H1 (cell line): ENCODE measurements at regions not wholly inside any gene's neighbourhood (a gene's known extent, or its start where the extent isn't known, plus 50 kb on each side); places are given as distances from the start of the nearest gene placed in this dataset.

Experiments
- NRF1 ChIP-seq: IDR thresholded peaks from 2 replicates; pipeline ENCODE4 v1.6.1; 2011; ENCODE audit warnings: mild to moderate bottlenecking, low read depth, low read length, improper control_type of control experiment
- SAP30 ChIP-seq: fragments of 300-600 bp; sonication (generic); IDR thresholded peaks from 2 replicates; pipeline ENCODE4 v1.7.1; 2012; ENCODE audit warnings: low read length, moderate library complexity, mild to moderate bottlenecking, inconsistent platforms; ENCODE audit not compliant: insufficient read depth, insufficient replicate concordance
- SIN3A ChIP-seq, 2 experiments: IDR thresholded peaks in 1 of 2; conservative IDR thresholded peaks in 1 of 2; 2 replicates each; pipeline ENCODE4 v1.6.1; 2011 to 2012; ENCODE audit warnings: low read length in 2 of 2, improper control_type of control experiment in 1 of 2, low read depth in 1 of 2, mild to moderate bottlenecking in 1 of 2
- TAF7 ChIP-seq: optimal IDR thresholded peaks from 2 replicates; pipeline ENCODE3; 2011; ENCODE audit warnings: low read depth, mild to moderate bottlenecking, inconsistent platforms, low read length, moderate library complexity, borderline replicate concordance
- TF ChIP-seq, protein P1 (sequence below): fragments of 300-600 bp; sonication (generic); IDR thresholded peaks from 2 replicates; pipeline ENCODE4 v1.7.1; 2012; ENCODE audit warnings: low read length, moderate library complexity, mild to moderate bottlenecking, inconsistent platforms; ENCODE audit not compliant: insufficient replicate concordance
- TF ChIP-seq, protein P2 (sequence below), 3 experiments: IDR thresholded peaks; 1 replicate in 2 of 3; 2 replicates in 1 of 3; pipeline versions ENCODE4 v1.5.1 to v1.6.1; 2011; ENCODE audit warnings: low read length in 3 of 3, mild to moderate bottlenecking in 3 of 3, inconsistent platforms in 2 of 3, low read depth in 1 of 3, moderate library complexity in 1 of 3; ENCODE audit not compliant: insufficient read depth in 1 of 3; ENCODE audit errors: control extremely low read depth in 1 of 3

DNA sequence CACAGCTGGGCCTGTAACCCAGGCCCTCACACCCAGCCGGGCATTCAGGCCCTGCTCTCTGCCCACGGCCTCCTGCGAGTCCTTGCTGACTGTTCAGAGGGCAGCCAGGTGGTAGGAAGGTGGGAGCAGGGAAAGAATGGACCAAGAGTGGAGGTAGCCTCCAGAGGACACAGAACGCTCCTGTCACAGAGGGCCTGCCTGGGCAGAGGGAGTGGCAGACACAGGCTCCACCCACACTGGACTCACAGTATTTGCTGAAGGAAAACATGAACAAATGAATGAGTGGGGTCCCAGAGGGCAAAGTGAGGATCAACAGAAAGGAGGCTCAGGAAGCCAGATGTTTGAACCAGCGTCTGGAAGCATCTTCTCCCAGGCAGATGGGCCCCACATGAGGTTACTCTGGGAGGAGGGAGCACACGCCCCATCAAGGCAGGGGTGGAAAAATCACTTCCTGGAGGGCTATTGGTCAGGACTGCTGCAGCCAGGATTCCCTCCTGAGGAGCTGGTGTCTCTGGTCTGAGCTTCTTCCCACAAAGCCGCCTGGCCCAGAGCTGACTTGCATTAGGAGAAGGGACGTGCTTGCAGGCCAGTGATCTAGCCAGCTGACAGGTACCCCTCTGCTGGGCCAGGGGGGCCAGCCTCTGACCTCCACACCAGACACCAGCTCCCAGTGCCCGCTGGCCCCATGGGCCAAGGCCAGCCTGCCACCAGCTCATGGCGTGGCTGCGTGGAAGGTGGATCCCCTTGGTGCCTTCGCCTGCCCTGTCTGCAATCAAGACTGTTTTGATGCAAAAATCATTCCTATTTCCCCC, 84.0 kb downstream of the THAP12 start (continued):
- TF ChIP-seq, protein P1, sequence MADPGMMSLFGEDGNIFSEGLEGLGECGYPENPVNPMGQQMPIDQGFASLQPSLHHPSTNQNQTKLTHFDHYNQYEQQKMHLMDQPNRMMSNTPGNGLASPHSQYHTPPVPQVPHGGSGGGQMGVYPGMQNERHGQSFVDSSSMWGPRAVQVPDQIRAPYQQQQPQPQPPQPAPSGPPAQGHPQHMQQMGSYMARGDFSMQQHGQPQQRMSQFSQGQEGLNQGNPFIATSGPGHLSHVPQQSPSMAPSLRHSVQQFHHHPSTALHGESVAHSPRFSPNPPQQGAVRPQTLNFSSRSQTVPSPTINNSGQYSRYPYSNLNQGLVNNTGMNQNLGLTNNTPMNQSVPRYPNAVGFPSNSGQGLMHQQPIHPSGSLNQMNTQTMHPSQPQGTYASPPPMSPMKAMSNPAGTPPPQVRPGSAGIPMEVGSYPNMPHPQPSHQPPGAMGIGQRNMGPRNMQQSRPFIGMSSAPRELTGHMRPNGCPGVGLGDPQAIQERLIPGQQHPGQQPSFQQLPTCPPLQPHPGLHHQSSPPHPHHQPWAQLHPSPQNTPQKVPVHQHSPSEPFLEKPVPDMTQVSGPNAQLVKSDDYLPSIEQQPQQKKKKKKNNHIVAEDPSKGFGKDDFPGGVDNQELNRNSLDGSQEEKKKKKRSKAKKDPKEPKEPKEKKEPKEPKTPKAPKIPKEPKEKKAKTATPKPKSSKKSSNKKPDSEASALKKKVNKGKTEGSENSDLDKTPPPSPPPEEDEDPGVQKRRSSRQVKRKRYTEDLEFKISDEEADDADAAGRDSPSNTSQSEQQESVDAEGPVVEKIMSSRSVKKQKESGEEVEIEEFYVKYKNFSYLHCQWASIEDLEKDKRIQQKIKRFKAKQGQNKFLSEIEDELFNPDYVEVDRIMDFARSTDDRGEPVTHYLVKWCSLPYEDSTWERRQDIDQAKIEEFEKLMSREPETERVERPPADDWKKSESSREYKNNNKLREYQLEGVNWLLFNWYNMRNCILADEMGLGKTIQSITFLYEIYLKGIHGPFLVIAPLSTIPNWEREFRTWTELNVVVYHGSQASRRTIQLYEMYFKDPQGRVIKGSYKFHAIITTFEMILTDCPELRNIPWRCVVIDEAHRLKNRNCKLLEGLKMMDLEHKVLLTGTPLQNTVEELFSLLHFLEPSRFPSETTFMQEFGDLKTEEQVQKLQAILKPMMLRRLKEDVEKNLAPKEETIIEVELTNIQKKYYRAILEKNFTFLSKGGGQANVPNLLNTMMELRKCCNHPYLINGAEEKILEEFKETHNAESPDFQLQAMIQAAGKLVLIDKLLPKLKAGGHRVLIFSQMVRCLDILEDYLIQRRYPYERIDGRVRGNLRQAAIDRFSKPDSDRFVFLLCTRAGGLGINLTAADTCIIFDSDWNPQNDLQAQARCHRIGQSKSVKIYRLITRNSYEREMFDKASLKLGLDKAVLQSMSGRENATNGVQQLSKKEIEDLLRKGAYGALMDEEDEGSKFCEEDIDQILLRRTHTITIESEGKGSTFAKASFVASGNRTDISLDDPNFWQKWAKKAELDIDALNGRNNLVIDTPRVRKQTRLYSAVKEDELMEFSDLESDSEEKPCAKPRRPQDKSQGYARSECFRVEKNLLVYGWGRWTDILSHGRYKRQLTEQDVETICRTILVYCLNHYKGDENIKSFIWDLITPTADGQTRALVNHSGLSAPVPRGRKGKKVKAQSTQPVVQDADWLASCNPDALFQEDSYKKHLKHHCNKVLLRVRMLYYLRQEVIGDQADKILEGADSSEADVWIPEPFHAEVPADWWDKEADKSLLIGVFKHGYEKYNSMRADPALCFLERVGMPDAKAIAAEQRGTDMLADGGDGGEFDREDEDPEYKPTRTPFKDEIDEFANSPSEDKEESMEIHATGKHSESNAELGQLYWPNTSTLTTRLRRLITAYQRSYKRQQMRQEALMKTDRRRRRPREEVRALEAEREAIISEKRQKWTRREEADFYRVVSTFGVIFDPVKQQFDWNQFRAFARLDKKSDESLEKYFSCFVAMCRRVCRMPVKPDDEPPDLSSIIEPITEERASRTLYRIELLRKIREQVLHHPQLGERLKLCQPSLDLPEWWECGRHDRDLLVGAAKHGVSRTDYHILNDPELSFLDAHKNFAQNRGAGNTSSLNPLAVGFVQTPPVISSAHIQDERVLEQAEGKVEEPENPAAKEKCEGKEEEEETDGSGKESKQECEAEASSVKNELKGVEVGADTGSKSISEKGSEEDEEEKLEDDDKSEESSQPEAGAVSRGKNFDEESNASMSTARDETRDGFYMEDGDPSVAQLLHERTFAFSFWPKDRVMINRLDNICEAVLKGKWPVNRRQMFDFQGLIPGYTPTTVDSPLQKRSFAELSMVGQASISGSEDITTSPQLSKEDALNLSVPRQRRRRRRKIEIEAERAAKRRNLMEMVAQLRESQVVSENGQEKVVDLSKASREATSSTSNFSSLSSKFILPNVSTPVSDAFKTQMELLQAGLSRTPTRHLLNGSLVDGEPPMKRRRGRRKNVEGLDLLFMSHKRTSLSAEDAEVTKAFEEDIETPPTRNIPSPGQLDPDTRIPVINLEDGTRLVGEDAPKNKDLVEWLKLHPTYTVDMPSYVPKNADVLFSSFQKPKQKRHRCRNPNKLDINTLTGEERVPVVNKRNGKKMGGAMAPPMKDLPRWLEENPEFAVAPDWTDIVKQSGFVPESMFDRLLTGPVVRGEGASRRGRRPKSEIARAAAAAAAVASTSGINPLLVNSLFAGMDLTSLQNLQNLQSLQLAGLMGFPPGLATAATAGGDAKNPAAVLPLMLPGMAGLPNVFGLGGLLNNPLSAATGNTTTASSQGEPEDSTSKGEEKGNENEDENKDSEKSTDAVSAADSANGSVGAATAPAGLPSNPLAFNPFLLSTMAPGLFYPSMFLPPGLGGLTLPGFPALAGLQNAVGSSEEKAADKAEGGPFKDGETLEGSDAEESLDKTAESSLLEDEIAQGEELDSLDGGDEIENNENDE = no peak
- TF ChIP-seq NRF1 (no peak), SAP30 (no peak), SIN3A (conservative IDR thresholded peaks at IDR 0.05 in 1 of 2, IDR thresholded peaks at IDR 0.05 in 1 of 2; ENCODE audit: low read depth in 1 of 2, low read length in 2 of 2) (no peak), TAF7 (no peak)
- TF ChIP-seq, protein P2, sequence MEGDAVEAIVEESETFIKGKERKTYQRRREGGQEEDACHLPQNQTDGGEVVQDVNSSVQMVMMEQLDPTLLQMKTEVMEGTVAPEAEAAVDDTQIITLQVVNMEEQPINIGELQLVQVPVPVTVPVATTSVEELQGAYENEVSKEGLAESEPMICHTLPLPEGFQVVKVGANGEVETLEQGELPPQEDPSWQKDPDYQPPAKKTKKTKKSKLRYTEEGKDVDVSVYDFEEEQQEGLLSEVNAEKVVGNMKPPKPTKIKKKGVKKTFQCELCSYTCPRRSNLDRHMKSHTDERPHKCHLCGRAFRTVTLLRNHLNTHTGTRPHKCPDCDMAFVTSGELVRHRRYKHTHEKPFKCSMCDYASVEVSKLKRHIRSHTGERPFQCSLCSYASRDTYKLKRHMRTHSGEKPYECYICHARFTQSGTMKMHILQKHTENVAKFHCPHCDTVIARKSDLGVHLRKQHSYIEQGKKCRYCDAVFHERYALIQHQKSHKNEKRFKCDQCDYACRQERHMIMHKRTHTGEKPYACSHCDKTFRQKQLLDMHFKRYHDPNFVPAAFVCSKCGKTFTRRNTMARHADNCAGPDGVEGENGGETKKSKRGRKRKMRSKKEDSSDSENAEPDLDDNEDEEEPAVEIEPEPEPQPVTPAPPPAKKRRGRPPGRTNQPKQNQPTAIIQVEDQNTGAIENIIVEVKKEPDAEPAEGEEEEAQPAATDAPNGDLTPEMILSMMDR (IDR thresholded peaks at IDR 0.05; ENCODE audit: control extremely low read depth in 1 of 3, insufficient read depth in 1 of 3, low read depth in 1 of 3, low read length in 3 of 3) = no peak
